ENCODE measurements at regions not wholly inside any gene's neighbourhood (a gene's known extent, or its start where the extent isn't known, plus 50 kb on each side); places are given as distances from the start of the nearest gene placed in this dataset.

DNA sequence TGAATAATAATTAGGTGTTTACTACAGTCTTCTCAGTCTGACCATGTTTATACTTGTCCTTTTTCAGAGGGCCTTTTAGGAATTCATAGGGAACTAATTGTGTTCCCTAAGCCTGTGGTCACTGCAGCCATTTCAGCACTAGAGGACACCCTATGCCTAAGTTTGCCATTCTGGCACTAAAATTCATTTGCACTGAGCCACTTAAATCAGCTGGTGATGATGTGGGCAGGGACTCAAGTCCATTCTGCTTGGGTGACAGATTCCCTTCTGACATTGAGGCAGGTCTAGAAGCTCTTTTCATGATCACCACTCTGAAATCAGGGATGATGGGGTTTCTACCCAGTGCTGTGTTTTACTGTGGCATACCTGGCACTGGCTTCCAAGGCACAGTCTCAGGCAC lies 1178.9 kb upstream of the DIAPH2 start:
- TF ChIP-seq, protein P1, sequence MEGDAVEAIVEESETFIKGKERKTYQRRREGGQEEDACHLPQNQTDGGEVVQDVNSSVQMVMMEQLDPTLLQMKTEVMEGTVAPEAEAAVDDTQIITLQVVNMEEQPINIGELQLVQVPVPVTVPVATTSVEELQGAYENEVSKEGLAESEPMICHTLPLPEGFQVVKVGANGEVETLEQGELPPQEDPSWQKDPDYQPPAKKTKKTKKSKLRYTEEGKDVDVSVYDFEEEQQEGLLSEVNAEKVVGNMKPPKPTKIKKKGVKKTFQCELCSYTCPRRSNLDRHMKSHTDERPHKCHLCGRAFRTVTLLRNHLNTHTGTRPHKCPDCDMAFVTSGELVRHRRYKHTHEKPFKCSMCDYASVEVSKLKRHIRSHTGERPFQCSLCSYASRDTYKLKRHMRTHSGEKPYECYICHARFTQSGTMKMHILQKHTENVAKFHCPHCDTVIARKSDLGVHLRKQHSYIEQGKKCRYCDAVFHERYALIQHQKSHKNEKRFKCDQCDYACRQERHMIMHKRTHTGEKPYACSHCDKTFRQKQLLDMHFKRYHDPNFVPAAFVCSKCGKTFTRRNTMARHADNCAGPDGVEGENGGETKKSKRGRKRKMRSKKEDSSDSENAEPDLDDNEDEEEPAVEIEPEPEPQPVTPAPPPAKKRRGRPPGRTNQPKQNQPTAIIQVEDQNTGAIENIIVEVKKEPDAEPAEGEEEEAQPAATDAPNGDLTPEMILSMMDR (IDR thresholded peaks at IDR 0.05; ENCODE audit: low read depth, low read length): peak; percentile 32
- TF ChIP-seq EZH2phosphoT487 (IDR thresholded peaks at IDR 0.05; ENCODE audit: low read depth): no peak
